ENCODE measurements at regions not wholly inside any gene's neighbourhood (a gene's known extent, or its start where the extent isn't known, plus 50 kb on each side); places are given as distances from the start of the nearest gene placed in this dataset.

DNA sequence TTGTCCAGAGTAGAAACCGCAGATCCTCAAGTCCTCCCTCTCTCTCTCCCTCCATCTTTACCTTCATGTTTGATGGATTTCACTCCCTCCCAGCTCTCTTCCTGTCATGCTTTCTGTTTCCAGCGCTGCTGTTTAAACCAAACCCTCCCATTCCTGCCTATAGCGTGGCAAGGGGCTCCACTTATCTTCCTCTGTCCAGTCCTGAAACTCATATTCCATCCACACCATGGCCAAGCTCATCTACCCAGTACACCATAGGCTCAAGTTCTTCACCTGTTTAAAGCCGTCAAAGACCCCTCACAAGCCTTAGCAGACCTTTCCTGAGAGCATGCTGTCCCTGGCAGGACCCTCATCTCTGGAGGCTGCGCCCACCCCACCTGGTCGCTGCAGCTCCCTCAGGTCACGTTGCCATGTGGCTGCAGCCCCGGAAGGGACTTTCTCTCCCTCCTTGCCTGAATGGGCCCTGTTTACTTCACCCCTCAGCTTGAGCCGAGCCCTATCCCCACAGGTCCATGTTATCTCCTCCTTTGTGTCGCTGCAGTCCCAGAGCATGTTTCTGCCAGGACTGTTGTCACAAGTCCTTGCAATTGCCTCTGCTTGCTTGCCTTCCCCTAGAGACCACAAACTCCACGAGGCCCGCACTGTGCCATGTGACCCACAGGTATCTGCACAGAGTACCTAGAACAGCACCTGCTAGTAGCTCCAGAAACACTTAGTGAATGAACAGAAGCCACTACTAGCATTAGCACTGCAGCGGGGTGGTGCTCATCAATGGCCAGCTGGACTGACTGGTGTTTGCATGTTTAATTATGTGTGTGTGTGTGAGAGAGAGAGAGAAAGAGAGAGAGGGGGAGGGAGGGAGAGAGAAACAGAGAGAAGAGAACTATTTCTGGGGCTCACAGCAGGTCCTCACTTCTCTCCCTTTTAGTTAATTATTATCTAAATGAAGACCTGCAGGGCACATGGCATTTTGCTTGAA, 149.4 kb upstream of the SNX19 start:
- Histone ChIP-seq H3K27me3 (no peaks in the 10 kb centered on the region), H3K9me3 (no peaks in the 10 kb centered on the region), H3K36me3 (no peaks in the 10 kb centered on the region), H3K4me3 (no peak overlapping the region), H3K27ac (no peak overlapping the region), H3K4me1 (no peaks in the 10 kb centered on the region)
- intact Hi-C loops (cut with DNase I): no loop called here
- no peak for DNase-seq (ENCODE audit: extremely low spot score in 2 of 2)
- TF ChIP-seq POLR2A (IDR thresholded peaks at IDR 0.05) (no peak), POLR2AphosphoS5 (IDR thresholded peaks at IDR 0.05; ENCODE audit: insufficient read depth in 1 of 2, low read depth in 1 of 2) (no peak)
- TF ChIP-seq, protein P1, sequence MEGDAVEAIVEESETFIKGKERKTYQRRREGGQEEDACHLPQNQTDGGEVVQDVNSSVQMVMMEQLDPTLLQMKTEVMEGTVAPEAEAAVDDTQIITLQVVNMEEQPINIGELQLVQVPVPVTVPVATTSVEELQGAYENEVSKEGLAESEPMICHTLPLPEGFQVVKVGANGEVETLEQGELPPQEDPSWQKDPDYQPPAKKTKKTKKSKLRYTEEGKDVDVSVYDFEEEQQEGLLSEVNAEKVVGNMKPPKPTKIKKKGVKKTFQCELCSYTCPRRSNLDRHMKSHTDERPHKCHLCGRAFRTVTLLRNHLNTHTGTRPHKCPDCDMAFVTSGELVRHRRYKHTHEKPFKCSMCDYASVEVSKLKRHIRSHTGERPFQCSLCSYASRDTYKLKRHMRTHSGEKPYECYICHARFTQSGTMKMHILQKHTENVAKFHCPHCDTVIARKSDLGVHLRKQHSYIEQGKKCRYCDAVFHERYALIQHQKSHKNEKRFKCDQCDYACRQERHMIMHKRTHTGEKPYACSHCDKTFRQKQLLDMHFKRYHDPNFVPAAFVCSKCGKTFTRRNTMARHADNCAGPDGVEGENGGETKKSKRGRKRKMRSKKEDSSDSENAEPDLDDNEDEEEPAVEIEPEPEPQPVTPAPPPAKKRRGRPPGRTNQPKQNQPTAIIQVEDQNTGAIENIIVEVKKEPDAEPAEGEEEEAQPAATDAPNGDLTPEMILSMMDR (IDR thresholded peaks at IDR 0.05): no peak

GRCh38 chr11:131066551-131066950, 150.3 kb upstream of the SNX19 start:
- TF ChIP-seq, protein P1 (IDR thresholded peaks at IDR 0.05): no peak
- TF ChIP-seq POLR2A (IDR thresholded peaks at IDR 0.05) (no peak), POLR2AphosphoS5 (IDR thresholded peaks at IDR 0.05; ENCODE audit: insufficient read depth in 1 of 2, low read depth in 1 of 2) (no peak)
- Histone ChIP-seq H3K4me3 (no peak overlapping the region), H3K36me3 (no peaks in the 10 kb centered on the region), H3K27me3 (no peaks in the 10 kb centered on the region), H3K27ac (no peak overlapping the region), H3K4me1 (no peaks in the 10 kb centered on the region), H3K9me3 (no peaks in the 10 kb centered on the region)
- DNase-seq (ENCODE audit: extremely low spot score in 2 of 2): no peak
- intact Hi-C loops (cut with DNase I): no loop called here

GRCh38 chr11:131070365-131070764, 154.1 kb upstream of the SNX19 start:
- no peaks in the 10 kb centered on the region for H3K4me1 ChIP-seq
- intact Hi-C loops (cut with DNase I): no loop called here
- TF ChIP-seq POLR2AphosphoS5 (IDR thresholded peaks at IDR 0.05; ENCODE audit: insufficient read depth in 1 of 2, low read depth in 1 of 2) (no peak), POLR2A (IDR thresholded peaks at IDR 0.05) (no peak)
- TF ChIP-seq, protein P1 (IDR thresholded peaks at IDR 0.05): no peak
- no peak overlapping the region for H3K27ac ChIP-seq
- no peaks in the 10 kb centered on the region for H3K27me3 ChIP-seq
- no peaks in the 10 kb centered on the region for H3K36me3 ChIP-seq
- no peak overlapping the region for H3K4me3 ChIP-seq
- DNase-seq (ENCODE audit: extremely low spot score in 2 of 2): no peak
- no peaks in the 10 kb centered on the region for H3K9me3 ChIP-seq

DNA sequence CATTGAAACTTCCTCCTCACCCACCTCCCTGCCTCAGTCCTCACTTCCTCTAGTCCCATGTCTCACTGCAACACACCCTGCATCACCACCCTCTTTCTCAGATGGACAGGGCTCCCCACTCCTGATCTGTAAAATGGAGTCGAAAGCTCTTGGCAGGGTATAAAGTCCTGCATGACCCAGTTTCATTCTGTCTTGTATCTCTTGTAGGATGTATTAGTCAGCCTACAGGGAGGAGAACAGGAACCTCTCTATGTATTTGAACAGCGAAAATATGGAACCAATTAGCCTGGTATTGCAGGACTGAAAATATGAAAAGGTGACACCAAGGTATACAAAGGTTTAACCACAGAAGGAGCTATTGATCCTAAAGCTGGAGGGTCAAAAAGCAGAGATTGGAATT, 156.9 kb upstream of the SNX19 start:
- no peak for TF ChIP-seq POLR2AphosphoS5 (IDR thresholded peaks at IDR 0.05; ENCODE audit: insufficient read depth in 1 of 2, low read depth in 1 of 2)
- TF ChIP-seq, protein P1 (IDR thresholded peaks at IDR 0.05): no peak
- no peak for TF ChIP-seq POLR2A (IDR thresholded peaks at IDR 0.05)
- intact Hi-C loops (cut with DNase I): no loop called here
- H3K4me3 ChIP-seq: no peak overlapping the region
- H3K27me3 ChIP-seq: no peaks in the 10 kb centered on the region
- DNase-seq (ENCODE audit: extremely low spot score in 2 of 2): no peak
- H3K4me1 ChIP-seq: no peaks in the 10 kb centered on the region
- H3K36me3 ChIP-seq: no peaks in the 10 kb centered on the region
- no peak overlapping the region for H3K27ac ChIP-seq
- no peaks in the 10 kb centered on the region for H3K9me3 ChIP-seq

GRCh38 chr11:131074573-131074972, 158.3 kb upstream of the SNX19 start:
- no peaks in the 10 kb centered on the region for H3K4me1 ChIP-seq
- no peak for TF ChIP-seq POLR2A (IDR thresholded peaks at IDR 0.05)
- TF ChIP-seq, protein P1 (IDR thresholded peaks at IDR 0.05): no peak
- TF ChIP-seq POLR2AphosphoS5 (IDR thresholded peaks at IDR 0.05; ENCODE audit: insufficient read depth in 1 of 2, low read depth in 1 of 2): no peak
- intact Hi-C loops (cut with DNase I): no loop called here
- H3K27ac ChIP-seq: no peak overlapping the region
- no peaks in the 10 kb centered on the region for H3K9me3 ChIP-seq
- H3K4me3 ChIP-seq: no peak overlapping the region
- H3K27me3 ChIP-seq: no peaks in the 10 kb centered on the region
- H3K36me3 ChIP-seq: no peaks in the 10 kb centered on the region
- DNase-seq (ENCODE audit: extremely low spot score in 2 of 2): no peak
